HG02798 (cell line): ENCODE measurements at regions not wholly inside any gene's neighbourhood (a gene's known extent, or its start where the extent isn't known, plus 50 kb on each side); places are given as distances from the start of the nearest gene placed in this dataset.
"Not testable (repeated sequence)": the region's sequence is repeated elsewhere in the genome, so short reads cannot be mapped to it uniquely, and the experiment has no call there.

Experiments
- ATAC-seq: cut with Tn5 transposase; IDR thresholded peaks from one replicate; pipeline ENCODE4 v1.9.1; 2021; ENCODE audit warnings: mild to moderate bottlenecking; ENCODE audit not compliant: unreplicated experiment, poor library complexity

- not testable (repeated sequence) for ATAC-seq
These were observed 224.7 kb upstream of the NEBL start for GRCh38 chr10:21121822-21122221.

- no peak for ATAC-seq
These were observed 217.6 kb upstream of the NEBL start for GRCh38 chr10:21114683-21115082.

DNA sequence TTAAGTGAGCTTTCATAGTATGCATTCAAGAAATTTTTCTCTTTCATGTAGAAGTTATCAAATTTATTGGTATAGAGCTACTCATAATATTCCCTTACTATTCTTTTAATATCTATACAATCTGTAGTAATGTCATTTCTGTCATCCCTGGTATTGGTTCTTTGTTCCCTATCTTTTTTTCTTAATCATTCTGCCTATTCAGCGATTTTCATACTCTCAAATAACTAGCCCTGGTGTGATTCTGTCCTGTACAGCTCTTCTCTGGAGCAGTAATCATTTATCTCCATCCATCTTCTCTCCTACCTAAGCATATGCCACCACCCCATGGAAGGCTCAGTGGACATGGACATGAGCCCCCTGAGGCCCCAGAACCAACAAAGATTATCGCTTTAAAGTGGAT lies 213.2 kb upstream of the NEBL start:
- no peak for ATAC-seq

DNA sequence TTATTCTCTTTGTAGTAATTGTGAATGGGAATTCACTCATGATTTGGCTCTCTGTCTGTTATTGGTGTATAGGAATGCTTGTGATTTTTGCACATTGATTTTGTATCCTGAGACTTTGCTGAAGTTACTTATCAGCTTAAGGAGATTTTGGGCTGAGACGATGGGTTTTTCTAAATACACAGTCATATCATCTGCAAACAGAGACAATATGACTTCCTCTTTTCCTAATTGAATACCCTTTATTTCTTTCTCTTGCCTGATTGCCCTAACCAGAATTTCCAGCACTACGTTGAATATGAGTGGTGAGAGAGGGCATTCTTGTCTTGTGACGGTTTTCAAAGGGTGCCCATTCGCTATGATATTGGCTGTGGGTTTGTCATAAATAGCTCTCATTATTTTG lies 209.8 kb upstream of the NEBL start:
- ATAC-seq = not testable (repeated sequence)

DNA sequence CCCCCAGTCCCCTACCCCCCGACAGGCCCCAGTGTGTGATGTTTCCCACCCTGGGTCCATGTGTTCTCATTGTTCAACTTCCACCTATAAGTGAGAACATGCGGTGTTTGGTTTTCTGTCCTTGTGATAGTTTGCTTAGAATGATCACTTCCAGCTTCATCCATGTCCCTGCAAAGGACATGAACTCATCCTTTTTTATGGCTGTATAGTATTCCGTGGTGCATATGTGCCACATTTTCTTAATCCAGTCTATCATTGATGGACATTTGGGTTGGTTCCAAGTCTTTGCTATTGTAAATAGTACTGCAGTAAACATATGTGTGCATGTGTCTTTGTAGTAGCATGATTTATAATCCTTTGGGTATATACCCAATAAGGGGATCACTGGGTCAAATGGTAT lies 208.2 kb upstream of the NEBL start:
- not testable (repeated sequence) for ATAC-seq

- ATAC-seq = no peak
These were observed 203.9 kb upstream of the NEBL start for GRCh38 chr10:21100871-21101514.

- ATAC-seq = no peak
These were observed 203.1 kb upstream of the NEBL start for GRCh38 chr10:21100190-21100589.

- ATAC-seq = no peak
These were observed 202.4 kb upstream of the NEBL start for GRCh38 chr10:21099291-21100062.

- ATAC-seq = no peak
These were observed 200.8 kb upstream of the NEBL start for GRCh38 chr10:21097926-21098355.

DNA sequence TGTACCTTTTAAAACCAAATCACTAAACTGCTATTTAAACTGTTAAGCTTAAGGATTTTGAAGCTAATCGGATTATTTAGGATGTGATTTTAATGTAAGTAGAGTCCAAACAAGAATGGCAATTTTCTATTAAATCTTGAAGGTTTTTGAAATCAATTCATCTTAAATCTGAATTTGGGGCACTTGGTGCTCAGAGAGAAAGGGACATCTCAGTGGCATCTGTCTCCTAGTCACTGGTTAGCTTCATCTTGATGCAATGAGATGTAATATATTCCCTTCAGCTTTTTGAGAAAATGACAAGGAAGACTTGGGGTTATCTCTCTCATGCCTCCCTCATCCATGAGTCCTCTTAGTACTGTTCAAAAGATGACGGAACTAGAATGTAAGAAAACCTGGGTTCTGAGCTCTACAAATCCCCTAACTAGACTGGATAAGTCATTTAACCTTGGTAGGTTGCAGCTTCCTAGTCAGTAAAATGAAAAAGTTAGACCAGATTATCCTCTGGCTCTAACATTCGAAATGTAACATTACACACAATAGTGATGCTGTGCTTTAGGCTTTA lies 198.5 kb upstream of the NEBL start:
- no peak for ATAC-seq

DNA sequence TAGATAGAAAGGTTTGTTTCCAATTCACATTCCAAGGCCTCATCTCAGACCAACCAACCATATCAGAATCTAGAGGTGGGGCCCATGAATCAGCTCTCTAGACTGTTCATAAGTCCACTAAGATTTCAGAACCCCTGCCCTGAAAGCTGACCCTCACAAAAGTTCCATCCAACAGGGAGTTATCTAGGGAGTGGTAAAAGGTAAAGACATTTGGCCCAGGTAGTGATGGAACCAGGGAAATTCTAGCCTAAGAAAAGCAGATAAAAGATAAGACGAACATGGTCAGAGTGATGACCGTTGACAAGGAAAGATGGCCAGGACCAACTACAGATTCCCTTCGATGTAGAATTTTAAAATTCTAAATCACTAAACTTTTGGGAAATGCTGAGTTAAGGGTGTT lies 198.0 kb upstream of the NEBL start:
- ATAC-seq = no peak

DNA sequence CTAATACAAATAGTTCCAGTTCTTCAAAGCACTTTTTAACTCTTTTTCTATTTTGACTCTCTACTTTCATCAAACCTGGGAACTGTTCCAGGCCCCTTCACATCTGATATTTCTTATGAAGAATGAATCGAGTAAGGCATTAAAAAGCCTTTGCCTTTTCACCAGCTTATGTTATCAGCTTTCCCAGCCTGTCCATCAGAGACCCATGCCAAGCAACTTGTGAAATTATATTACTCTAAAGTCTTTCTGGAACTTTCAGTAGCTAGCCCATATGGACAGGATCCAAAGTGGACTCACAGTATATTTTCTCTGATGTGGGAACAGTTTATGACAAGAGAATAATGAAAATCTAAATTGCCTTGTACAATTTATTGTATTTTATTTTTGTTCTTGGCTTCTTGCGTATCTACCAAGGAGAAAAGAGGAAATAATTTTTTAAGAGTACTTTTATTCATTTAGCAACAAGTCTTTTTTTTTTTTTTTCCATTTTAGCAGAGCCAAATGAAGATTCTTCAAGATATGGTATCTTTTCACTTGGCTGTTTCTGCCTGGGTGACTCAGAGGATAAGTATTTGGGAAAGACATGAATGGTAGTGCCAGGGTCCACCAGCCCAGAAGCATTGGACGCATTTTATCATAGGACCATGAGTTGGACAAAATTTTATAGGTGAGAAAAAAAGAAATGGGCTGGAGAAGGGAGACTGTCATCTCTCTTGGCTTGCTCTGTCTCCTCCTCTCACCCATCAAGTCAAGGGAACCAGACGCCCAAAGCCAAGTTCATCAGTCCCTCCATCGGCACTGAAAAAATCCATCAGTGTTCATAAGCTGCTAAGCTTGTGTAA lies 195.8 kb upstream of the NEBL start:
- ATAC-seq = no peak

DNA sequence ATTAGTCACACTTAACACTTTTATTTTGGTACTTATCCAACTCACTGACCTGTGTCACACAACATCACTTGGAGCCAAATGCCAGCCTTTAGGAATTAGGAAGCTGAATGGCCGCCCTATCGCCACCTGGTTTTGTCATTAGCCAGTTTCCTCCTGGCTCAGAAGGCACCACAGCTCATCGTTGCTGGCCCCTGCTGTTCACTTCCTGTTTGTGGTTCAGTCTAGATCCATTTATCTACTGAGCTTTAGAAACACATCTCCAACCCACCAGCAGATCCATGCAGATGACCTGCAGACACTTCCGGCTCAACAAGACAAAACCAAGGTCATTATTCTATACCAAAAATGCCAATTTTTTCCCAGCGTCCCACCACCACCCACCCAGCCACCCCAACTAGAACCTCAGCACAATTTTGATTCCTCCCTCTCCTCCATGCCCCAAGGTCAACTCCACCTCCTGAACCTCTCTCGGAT lies 193.5 kb upstream of the NEBL start:
- no peak for ATAC-seq

GRCh38 chr10:21087476-21087875 lies 190.4 kb upstream of the NEBL start:
- no peak for ATAC-seq

DNA sequence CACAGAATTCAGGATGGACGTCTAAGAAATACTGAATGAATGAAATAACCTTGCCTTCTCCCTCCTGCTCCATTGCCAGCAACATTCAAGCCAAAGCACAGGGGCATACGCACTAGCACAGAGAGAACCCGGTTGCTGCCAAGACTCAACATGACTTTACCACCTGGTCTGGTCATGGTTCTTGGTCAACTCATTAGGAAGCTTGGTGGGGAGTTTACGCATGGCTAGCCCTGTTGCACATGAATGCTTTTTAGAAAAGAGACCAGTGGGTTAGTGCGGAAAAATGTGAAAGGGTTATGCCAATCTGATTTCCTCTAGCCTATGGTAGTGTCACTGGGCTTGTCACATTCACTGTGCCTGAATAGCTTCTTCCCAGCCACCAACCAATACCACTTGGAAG lies 187.6 kb upstream of the NEBL start:
- ATAC-seq = no peak

GRCh38 chr10:21083861-21084260 lies 186.8 kb upstream of the NEBL start:
- no peak for ATAC-seq

- ATAC-seq = no peak
These were observed 185.1 kb upstream of the NEBL start for GRCh38 chr10:21082206-21082605.

- ATAC-seq = no peak
These were observed 183.2 kb upstream of the NEBL start for GRCh38 chr10:21080261-21080660.

DNA sequence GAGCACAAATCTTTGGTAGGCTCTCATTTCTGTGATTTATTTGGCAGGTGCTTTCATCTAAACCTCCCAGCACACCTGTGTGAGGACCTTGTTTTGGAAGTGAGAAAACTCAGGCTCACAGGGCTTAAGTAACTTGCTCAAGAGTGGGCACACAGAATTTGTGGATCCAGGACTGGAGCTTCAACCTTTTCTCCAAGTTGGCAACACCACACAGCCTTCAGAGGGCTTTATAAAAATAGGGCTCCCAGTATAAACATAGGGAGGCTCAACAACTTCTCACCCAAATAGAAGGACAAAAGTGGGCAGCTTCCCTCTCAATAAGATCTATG lies 182.2 kb upstream of the NEBL start:
- no peak for ATAC-seq

DNA sequence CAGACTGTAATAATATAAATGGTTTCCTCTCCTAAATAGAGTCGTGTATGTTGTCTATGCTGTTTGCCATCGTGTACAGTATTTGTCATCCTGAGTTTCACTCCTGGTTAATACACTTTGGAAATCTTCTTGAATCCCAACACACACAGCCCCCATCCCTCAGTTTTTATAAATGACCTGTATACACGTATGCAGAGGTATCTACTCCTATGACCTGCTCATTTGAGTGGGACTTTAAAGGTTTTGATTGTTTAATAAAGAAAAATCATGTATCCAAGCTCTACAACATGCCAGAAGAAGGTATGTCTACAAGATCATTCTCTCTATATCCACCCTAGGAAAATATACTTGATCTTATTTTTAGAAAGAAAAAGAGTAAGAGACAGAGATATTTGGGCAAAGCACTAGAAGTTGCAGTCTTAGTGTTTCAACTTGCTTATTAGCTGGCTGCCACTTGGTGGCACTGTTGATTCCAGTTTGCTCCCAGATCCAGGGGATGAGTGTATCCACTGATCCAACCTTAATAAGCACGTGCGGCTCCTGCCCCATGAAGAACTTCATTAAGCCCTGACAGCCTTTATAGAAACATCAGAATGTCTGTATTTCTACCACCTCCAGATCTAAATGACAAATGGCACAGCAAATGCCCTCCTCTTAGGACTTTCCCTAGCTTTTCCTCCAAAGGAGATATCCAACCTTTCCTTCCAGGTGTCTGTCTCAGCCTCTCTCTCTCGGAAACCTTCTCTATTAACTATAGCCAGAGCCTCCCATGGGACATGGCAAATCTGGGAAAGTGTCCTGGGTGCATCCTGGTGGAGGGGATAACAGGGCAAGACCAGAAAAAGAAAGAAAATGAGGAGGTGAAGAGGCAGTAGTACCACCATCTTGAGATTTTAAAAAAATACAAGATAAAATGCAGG lies 181.6 kb upstream of the NEBL start:
- peak; percentile 51 for ATAC-seq
